Testis (tissue), 2 donors: ENCODE measurements at regions not wholly inside any gene's neighbourhood (a gene's known extent, or its start where the extent isn't known, plus 50 kb on each side); places are given as distances from the start of the nearest gene placed in this dataset.

ENCODE experiments used
- DNase-seq: peaks from one replicate; pipeline ENCODE4 v3.0.0-alpha.2; 2019
- H3K27ac ChIP-seq, 2 donors: fragments of 200-600 bp; sonication (generic); one replicate each; pipeline ENCODE4 v1.5.1; 2019
- H3K27me3 ChIP-seq: fragments of 200-600 bp; sonication (generic); one replicate; pipeline ENCODE4 v1.5.1; 2019
- H3K36me3 ChIP-seq: fragments of 200-600 bp; sonication (generic); one replicate; pipeline ENCODE4 v1.5.1; 2017; ENCODE audit warnings: low read depth; ENCODE audit errors: missing control alignments
- H3K4me1 ChIP-seq: fragments of 200-600 bp; sonication (generic); one replicate; pipeline ENCODE4 v1.5.1; 2019
- H3K4me3 ChIP-seq, 2 donors: fragments of 200-600 bp; sonication (generic); one replicate each; pipeline ENCODE4 v1.5.1; 2017 to 2019
- H3K9me3 ChIP-seq: fragments of 200-600 bp; sonication (generic); one replicate; pipeline ENCODE4 v1.5.1; 2017
- POLR2A ChIP-seq: fragments of 450-650 bp; IDR thresholded peaks from one replicate; pipeline ENCODE4 v1.6.1; 2017; ENCODE audit warnings: antibody characterized with exemption, mild to moderate bottlenecking, moderate library complexity
- WGBS, 2 donors: methylation state at CpG; one replicate each; pipeline ENCODE4 v1.1.5; 2018; 5-methylcytosine and 5-hydroxymethylcytosine counted together
- intact Hi-C: fragments of 100-400 bp; cut with DNase I; formaldehyde crosslinking; loops from one replicate; pipeline ENCODE4 v1.15.1; 2023; ENCODE audit warnings: low total_unique reads
- TF ChIP-seq, protein P1 (sequence below), 3 experiments: fragments of 450-650 bp in 2 of 3; fragments of 200-600 bp in 1 of 3; sonication (generic) in 1 of 3; IDR thresholded peaks; one replicate each; pipeline ENCODE4 v1.5.1; 2016 to 2019; ENCODE audit warnings: antibody characterized with exemption in 3 of 3, mild to moderate bottlenecking in 2 of 3, moderate library complexity in 1 of 3

DNA sequence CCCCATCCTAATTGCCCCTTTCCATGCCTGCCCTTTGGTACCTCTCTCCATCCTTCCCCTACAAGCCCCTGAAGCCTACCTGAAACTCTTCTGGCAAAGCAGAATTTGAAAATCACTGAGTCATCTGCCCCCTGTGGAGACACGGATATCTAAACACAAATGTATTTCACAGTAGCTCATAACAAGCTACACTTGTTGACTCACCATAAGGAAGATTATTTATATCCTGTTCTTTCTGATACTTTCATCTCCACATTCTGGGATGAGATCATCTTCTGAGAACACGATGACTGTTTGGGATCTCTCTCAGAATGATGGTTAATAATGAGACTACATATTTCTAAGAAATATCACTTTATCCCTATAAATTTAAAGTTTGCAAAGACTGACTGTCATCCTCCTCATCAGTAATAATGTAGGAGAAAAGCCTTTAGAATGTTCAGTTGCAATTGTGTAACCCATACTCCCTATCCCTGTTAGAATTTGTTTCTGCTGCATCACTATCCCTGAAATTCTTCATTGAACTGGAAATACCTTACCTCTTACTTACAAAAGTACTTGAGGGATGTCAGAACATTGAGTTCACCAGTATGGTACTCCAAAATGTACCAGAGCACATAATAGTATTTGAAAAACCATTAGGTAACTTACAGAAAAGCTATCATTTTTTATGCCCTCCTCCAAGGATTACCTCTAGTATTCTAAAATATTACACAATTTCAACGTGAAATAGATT is 116.1 kb upstream of the IL12A start:
- DNase-seq = no peak
- TF ChIP-seq, protein P1, sequence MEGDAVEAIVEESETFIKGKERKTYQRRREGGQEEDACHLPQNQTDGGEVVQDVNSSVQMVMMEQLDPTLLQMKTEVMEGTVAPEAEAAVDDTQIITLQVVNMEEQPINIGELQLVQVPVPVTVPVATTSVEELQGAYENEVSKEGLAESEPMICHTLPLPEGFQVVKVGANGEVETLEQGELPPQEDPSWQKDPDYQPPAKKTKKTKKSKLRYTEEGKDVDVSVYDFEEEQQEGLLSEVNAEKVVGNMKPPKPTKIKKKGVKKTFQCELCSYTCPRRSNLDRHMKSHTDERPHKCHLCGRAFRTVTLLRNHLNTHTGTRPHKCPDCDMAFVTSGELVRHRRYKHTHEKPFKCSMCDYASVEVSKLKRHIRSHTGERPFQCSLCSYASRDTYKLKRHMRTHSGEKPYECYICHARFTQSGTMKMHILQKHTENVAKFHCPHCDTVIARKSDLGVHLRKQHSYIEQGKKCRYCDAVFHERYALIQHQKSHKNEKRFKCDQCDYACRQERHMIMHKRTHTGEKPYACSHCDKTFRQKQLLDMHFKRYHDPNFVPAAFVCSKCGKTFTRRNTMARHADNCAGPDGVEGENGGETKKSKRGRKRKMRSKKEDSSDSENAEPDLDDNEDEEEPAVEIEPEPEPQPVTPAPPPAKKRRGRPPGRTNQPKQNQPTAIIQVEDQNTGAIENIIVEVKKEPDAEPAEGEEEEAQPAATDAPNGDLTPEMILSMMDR (IDR thresholded peaks at IDR 0.05) = no peak
- no peak for TF ChIP-seq POLR2A
- 69 to 77% methylated on average over 3 of the region's 3 CpGs for WGBS, 2 donors
- no peak overlapping the region for H3K27ac ChIP-seq
- intact Hi-C loops = no loop called here
- H3K9me3 ChIP-seq = no peaks in the 10 kb centered on the region
- no peaks in the 10 kb centered on the region for H3K4me1 ChIP-seq
- H3K4me3 ChIP-seq = no peak overlapping the region
- H3K36me3 ChIP-seq = no peaks in the 10 kb centered on the region
- H3K27me3 ChIP-seq = no peaks in the 10 kb centered on the region

DNA sequence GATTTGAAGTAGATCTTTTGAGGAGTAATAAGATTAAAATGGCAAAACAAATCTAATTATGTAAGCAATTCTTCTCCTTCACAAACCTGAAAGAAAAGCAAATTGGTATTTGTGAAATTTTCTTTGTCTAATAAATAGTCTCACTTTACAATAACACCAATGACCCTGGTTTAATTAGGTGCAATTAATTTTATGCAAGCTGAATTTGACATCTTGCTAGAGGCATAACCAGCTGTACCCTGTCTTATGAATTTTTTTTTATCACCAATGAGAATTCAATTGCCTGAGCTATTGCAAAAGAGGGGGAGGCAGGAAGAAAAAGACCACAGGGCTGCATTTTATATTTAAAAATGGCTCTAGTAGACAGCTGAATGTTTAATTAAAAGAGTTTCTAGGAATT is 113.5 kb upstream of the IL12A start:
- Histone ChIP-seq H3K36me3 (no peaks in the 10 kb centered on the region), H3K27me3 (no peaks in the 10 kb centered on the region), H3K4me3 (no peak overlapping the region), H3K4me1 (no peaks in the 10 kb centered on the region), H3K27ac (no peak overlapping the region), H3K9me3 (no peaks in the 10 kb centered on the region)
- intact Hi-C loops = no loop called here
- DNase-seq = no peak
- TF ChIP-seq, protein P1 (IDR thresholded peaks at IDR 0.05) = no peak
- no peak for TF ChIP-seq POLR2A

DNA sequence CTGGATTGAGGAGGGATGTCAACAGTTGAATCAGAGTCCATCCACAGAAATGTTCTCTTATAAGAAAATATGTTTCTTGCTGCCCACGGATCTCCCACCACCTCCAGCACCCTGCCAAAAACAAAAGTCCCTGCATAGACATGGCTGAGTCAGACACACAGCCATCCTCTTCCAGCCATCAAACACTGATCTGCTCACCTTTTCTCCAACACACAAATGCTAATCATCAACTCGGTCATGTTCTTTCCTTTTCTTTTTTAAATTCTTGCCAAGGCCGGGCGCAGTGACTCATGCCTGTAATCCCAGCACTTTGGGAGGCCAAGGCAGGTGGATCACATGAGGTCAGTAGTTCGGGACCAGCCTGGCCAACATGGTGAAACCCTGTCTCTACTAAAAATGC is 110.7 kb upstream of the IL12A start:
- no peak overlapping the region for H3K27ac ChIP-seq
- intact Hi-C loops = no loop called here
- no peak overlapping the region for H3K4me3 ChIP-seq
- TF ChIP-seq, protein P1 (IDR thresholded peaks at IDR 0.05) = no peak
- no peak for TF ChIP-seq POLR2A
- no peaks in the 10 kb centered on the region for H3K36me3 ChIP-seq
- no peaks in the 10 kb centered on the region for H3K9me3 ChIP-seq
- 79 to 86% methylated on average over 5 of the region's 5 CpGs for WGBS, 2 donors
- no peaks in the 10 kb centered on the region for H3K4me1 ChIP-seq
- no peaks in the 10 kb centered on the region for H3K27me3 ChIP-seq
- no peak for DNase-seq

DNA sequence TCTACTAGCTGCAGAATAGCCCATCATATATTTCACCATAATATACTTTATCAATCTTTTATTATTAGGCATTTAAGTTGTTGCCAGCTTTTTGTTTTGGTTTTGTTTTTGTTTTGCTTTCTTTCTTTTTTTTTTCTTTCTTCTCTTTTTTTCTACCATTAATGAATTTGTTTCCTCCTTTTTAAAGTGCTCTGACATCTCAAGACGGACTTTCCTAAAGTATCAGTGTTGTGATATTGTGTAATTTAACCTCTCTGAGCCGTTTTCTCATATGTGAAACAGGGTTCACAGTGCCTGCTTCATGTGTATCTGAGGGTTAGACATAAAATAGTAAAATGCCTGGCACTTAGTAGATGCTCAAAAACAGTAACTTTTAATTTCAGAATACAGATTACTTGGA is 109.5 kb upstream of the IL12A start:
- Histone ChIP-seq H3K36me3 (no peaks in the 10 kb centered on the region), H3K27ac (no peak overlapping the region), H3K9me3 (no peaks in the 10 kb centered on the region), H3K4me3 (no peak overlapping the region), H3K27me3 (no peaks in the 10 kb centered on the region), H3K4me1 (no peaks in the 10 kb centered on the region)
- intact Hi-C loops = no loop called here
- WGBS, 2 donors = 80 to 84% methylated on average over 2 of the region's 2 CpGs
- DNase-seq = no peak
- TF ChIP-seq, protein P1 (IDR thresholded peaks at IDR 0.05) = no peak
- TF ChIP-seq POLR2A = no peak

DNA sequence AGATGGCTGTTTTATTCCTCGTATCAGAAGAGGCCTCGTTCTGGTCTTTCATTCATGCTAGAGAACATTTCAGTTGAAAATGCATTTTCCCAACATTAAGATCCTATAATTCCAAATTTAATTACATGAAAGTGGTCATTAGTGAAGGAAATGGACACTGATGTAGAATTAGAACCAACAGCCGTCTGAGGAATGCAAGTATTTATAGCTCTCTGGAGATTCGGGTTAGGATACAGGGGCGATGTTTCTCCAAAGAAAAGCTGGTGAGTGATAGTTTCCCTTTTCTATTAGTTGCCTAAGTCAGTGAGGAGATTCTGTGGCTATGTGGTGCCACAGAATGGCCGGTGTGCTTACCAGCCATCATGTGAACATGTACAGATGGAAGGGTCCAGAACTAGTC is 109.0 kb upstream of the IL12A start:
- no peak overlapping the region for H3K4me3 ChIP-seq
- no peak for DNase-seq
- H3K9me3 ChIP-seq = no peaks in the 10 kb centered on the region
- H3K27ac ChIP-seq = no peak overlapping the region
- no peak for TF ChIP-seq POLR2A
- TF ChIP-seq, protein P1 (IDR thresholded peaks at IDR 0.05) = no peak
- WGBS, 2 donors = 71 to 77% methylated on average over 6 of the region's 6 CpGs
- H3K4me1 ChIP-seq = no peaks in the 10 kb centered on the region
- no peaks in the 10 kb centered on the region for H3K27me3 ChIP-seq
- intact Hi-C loops = no loop called here
- H3K36me3 ChIP-seq = no peaks in the 10 kb centered on the region
